ENCODE measurements at regions not wholly inside any gene's neighbourhood (a gene's known extent, or its start where the extent isn't known, plus 50 kb on each side); places are given as distances from the start of the nearest gene placed in this dataset.

DNA sequence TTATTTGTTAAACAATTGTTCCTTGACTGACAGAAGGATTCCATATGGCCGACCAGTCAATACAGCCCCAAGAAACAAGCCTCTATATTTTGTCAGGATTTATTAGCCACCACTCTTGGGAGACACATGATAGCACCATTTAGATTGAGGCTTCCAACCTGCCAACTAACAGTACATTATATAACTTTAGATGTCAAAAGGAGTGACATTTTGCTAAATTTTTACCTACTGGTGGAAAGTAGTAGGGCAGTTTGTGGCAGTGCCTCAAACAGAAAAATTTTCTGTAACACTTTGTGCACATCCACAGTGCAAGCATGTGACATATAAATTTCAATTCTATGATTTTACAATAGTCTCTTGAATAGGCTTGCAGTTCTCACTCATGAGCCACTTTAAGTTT, 464.0 kb downstream of the TRIB2 start:
- TF ChIP-seq, protein P1, sequence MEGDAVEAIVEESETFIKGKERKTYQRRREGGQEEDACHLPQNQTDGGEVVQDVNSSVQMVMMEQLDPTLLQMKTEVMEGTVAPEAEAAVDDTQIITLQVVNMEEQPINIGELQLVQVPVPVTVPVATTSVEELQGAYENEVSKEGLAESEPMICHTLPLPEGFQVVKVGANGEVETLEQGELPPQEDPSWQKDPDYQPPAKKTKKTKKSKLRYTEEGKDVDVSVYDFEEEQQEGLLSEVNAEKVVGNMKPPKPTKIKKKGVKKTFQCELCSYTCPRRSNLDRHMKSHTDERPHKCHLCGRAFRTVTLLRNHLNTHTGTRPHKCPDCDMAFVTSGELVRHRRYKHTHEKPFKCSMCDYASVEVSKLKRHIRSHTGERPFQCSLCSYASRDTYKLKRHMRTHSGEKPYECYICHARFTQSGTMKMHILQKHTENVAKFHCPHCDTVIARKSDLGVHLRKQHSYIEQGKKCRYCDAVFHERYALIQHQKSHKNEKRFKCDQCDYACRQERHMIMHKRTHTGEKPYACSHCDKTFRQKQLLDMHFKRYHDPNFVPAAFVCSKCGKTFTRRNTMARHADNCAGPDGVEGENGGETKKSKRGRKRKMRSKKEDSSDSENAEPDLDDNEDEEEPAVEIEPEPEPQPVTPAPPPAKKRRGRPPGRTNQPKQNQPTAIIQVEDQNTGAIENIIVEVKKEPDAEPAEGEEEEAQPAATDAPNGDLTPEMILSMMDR (IDR thresholded peaks at IDR 0.05; ENCODE audit: low read depth, low read length), result no peak
- TF ChIP-seq EZH2phosphoT487 (IDR thresholded peaks at IDR 0.05; ENCODE audit: low read depth), result no peak

All from OCI-LY3 (cell line).